ENCODE measurements at regions not wholly inside any gene's neighbourhood (a gene's known extent, or its start where the extent isn't known, plus 50 kb on each side); places are given as distances from the start of the nearest gene placed in this dataset.

- TF ChIP-seq CEBPZ (IDR thresholded peaks at IDR 0.05; ENCODE audit: low read depth, low read length) (no peak), NFIC (IDR thresholded peaks at IDR 0.05; ENCODE audit: low read depth, low read length) (no peak), RCOR1 (conservative IDR thresholded peaks at IDR 0.05; ENCODE audit: low read depth, low read length) (no peak), POU2F2 (IDR thresholded peaks at IDR 0.05; ENCODE audit: borderline replicate concordance, low read depth, low read length) (no peak), EED (IDR thresholded peaks at IDR 0.05; ENCODE audit: low read depth) (no peak), BCL3 (IDR thresholded peaks at IDR 0.05; ENCODE audit: borderline replicate concordance, insufficient read depth, low read depth, low read length, poor library complexity, severe bottlenecking) (no peak), BMI1 (IDR thresholded peaks at IDR 0.05; ENCODE audit: borderline replicate concordance) (no peak), TAF1 (IDR thresholded peaks at IDR 0.05; ENCODE audit: borderline replicate concordance, low read depth, low read length) (no peak), NFXL1 (IDR thresholded peaks at IDR 0.05; ENCODE audit: borderline replicate concordance) (no peak), CREM (IDR thresholded peaks at IDR 0.05; ENCODE audit: low read depth) (no peak), FOXK2 (IDR thresholded peaks at IDR 0.05) (no peak), MYC (IDR thresholded peaks at IDR 0.05; ENCODE audit: insufficient read depth, insufficient read length, insufficient replicate concordance, low read length, severe bottlenecking) (no peak)
Observed at GRCh38 chr13:32857077-32857476, 159.1 kb upstream of the KL start (continued).
